Fibroblast of mammary gland (primary cell): ENCODE measurements at regions not wholly inside any gene's neighbourhood (a gene's known extent, or its start where the extent isn't known, plus 50 kb on each side); places are given as distances from the start of the nearest gene placed in this dataset.

Experiments
- DNase-seq: peaks from one replicate; pipeline ENCODE4 v3.0.0-alpha.2; 2010; ENCODE audit warnings: low read depth
- H3K4me3 ChIP-seq: 2 replicates; pipeline ENCODE4 v1.5.1; 2011; ENCODE audit warnings: low read depth, mild to moderate bottlenecking, low read length, moderate library complexity; ENCODE audit not compliant: control insufficient read depth
- TF ChIP-seq, protein P1 (sequence below): conservative IDR thresholded peaks from 2 replicates; pipeline ENCODE4 v1.5.1; 2011; ENCODE audit warnings: low read depth, low read length, inconsistent platforms; ENCODE audit not compliant: control insufficient read depth, insufficient read depth

GRCh38 chr11:36730761-36731160 is 132.7 kb upstream of the RAG2 start:
- DNase-seq = no peak
- TF ChIP-seq, protein P1, sequence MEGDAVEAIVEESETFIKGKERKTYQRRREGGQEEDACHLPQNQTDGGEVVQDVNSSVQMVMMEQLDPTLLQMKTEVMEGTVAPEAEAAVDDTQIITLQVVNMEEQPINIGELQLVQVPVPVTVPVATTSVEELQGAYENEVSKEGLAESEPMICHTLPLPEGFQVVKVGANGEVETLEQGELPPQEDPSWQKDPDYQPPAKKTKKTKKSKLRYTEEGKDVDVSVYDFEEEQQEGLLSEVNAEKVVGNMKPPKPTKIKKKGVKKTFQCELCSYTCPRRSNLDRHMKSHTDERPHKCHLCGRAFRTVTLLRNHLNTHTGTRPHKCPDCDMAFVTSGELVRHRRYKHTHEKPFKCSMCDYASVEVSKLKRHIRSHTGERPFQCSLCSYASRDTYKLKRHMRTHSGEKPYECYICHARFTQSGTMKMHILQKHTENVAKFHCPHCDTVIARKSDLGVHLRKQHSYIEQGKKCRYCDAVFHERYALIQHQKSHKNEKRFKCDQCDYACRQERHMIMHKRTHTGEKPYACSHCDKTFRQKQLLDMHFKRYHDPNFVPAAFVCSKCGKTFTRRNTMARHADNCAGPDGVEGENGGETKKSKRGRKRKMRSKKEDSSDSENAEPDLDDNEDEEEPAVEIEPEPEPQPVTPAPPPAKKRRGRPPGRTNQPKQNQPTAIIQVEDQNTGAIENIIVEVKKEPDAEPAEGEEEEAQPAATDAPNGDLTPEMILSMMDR = no peak
- H3K4me3 ChIP-seq = no peak overlapping the region

GRCh38 chr11:36729825-36730224 is 131.8 kb upstream of the RAG2 start:
- H3K4me3 ChIP-seq = no peak overlapping the region
- TF ChIP-seq, protein P1 = no peak
- DNase-seq = no peak

GRCh38 chr11:36726420-36726819 is 128.4 kb upstream of the RAG2 start:
- no peak overlapping the region for H3K4me3 ChIP-seq
- TF ChIP-seq, protein P1 = no peak
- DNase-seq = no peak

GRCh38 chr11:36724742-36725385 is 126.8 kb upstream of the RAG2 start:
- no peak overlapping the region for H3K4me3 ChIP-seq
- TF ChIP-seq, protein P1 = no peak
- no peak for DNase-seq

GRCh38 chr11:36722421-36722820 is 124.4 kb upstream of the RAG2 start:
- TF ChIP-seq, protein P1 = no peak
- DNase-seq = no peak
- no peak overlapping the region for H3K4me3 ChIP-seq

DNA sequence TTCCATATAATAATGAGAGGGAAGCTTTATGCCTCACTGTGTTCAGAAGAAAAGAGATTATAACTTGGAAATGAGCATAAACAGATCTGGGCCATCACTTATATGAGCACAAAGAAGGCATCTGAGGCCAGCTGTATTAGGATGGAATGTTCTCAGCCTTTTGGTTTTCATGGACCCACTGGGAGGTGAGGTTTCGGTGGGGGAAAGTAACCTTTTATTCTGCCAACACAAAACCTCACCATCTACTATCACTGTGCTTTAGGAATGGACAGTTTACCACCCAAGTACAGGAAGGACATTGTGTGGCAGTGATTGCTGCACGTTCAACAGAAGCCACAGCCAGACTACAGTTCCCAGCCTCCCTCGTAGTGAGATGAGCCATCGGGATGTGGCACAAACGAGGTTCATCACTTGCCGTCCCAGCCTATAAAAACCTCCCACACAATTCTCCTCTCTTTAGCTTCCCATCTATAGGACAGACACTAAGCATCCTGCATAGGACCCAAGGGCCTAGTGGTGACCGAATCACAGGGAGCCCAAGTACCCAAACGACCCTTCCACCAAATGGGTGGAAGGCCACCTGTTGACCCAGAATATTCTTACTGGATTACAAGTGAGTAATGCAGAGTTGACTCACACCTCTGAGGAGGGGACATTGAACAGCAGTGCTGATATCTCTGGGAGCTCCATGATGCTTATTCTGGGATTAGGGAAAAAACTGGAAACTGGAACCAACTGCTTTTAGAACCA is 121.5 kb upstream of the RAG2 start:
- TF ChIP-seq, protein P1 = no peak
- peak; percentile 2 for DNase-seq
- no peak overlapping the region for H3K4me3 ChIP-seq
